Hepatocyte (in vitro differentiated cells): ENCODE measurements at regions not wholly inside any gene's neighbourhood (a gene's known extent, or its start where the extent isn't known, plus 50 kb on each side); places are given as distances from the start of the nearest gene placed in this dataset.

ENCODE experiments used
- CTCF ChIP-seq: fragments of 200-600 bp; sonication (generic); IDR thresholded peaks from 2 replicates; pipeline ENCODE4 v1.5.1; 2016; ENCODE audit warnings: antibody characterized with exemption, mild to moderate bottlenecking; ENCODE audit not compliant: poor library complexity
- EZH2 ChIP-seq: fragments of 200-600 bp; sonication (generic); IDR thresholded peaks from 2 replicates; pipeline ENCODE4 v1.6.1; 2016; ENCODE audit warnings: antibody characterized with exemption, mild to moderate bottlenecking, borderline replicate concordance

- TF ChIP-seq CTCF (no peak), EZH2 (no peak)
Observed at GRCh38 chr5:74493411-74493810, 147.1 kb downstream of the ENC1 start.
